ENCODE measurements at regions not wholly inside any gene's neighbourhood (a gene's known extent, or its start where the extent isn't known, plus 50 kb on each side); places are given as distances from the start of the nearest gene placed in this dataset.

- in situ Hi-C loops (cut with MboI; ENCODE audit: low sequenced_read_pairs, unreplicated experiment), result loop anchor here (25.0 kb wide), 1 partner anchor 1477 kb away; no protein-coding TSS in a partner anchor
- no peak for DNase-seq (ENCODE audit: low spot score)
- TF ChIP-seq CTCF (IDR thresholded peaks at IDR 0.05; ENCODE audit: borderline replicate concordance, control extremely low read depth, extremely low read depth, insufficient read depth, missing control alignments), result no peak
These were observed 581.4 kb downstream of the KCNA4 start for GRCh38 chr11:29435421-29435820.

DNA sequence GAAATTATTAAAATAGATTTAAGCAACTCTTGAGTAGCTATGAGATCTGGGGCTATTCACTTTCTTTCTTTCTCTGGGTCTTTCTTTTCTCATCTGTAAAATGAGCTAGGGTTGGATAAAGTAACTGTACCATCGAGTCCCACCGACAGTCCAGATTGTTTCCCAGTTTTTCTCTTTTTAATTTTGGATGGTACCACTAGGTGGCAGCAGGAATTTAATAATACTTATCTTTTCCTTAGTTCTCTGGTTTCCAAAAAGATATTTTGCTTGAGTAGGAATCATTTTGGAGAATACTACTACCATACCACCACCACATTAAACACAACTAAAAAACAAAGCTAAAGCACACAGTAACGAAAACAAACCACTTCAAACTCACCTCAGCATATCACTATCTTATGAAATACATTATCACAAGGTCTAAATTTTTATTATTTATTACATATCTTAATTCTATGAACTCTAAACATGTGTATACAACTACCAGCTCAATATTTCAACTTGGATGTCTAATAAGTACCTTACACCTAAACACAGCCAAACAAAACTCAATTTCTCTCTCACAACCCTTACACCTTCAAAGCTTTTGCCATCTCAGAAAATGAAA is 584.0 kb downstream of the KCNA4 start:
- DNase-seq (ENCODE audit: low spot score), result peak; percentile 22
- in situ Hi-C loops (cut with MboI; ENCODE audit: low sequenced_read_pairs, unreplicated experiment), result loop anchor here (25.0 kb wide), 1 partner anchor 1479 kb away; no protein-coding TSS in a partner anchor
- peak; percentile 22 for TF ChIP-seq CTCF (IDR thresholded peaks at IDR 0.05; ENCODE audit: borderline replicate concordance, control extremely low read depth, extremely low read depth, insufficient read depth, missing control alignments)

DNA sequence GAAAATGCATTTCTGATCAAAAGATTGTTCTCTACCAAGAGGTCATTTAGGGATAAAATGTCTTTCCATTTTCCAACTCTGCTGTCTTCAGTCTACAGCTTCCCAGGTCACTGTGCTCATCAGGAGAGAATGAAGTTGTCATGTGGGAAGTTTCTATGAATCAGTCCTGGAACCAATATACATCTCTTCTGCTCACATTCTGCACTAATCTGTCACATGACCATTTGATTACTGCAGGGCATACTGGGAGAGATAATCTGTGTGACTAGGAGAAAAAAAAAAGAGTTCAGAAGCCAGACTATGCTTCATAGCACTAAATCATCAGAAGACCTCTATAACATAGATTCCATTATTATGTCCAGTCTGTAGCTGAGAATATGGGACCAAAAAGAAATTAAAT is 611.5 kb downstream of the KCNA4 start:
- DNase-seq (ENCODE audit: low spot score), result no peak
- no peak for TF ChIP-seq CTCF (IDR thresholded peaks at IDR 0.05; ENCODE audit: borderline replicate concordance, control extremely low read depth, extremely low read depth, insufficient read depth, missing control alignments)
- in situ Hi-C loops (cut with MboI; ENCODE audit: low sequenced_read_pairs, unreplicated experiment), result no loop called here

DNA sequence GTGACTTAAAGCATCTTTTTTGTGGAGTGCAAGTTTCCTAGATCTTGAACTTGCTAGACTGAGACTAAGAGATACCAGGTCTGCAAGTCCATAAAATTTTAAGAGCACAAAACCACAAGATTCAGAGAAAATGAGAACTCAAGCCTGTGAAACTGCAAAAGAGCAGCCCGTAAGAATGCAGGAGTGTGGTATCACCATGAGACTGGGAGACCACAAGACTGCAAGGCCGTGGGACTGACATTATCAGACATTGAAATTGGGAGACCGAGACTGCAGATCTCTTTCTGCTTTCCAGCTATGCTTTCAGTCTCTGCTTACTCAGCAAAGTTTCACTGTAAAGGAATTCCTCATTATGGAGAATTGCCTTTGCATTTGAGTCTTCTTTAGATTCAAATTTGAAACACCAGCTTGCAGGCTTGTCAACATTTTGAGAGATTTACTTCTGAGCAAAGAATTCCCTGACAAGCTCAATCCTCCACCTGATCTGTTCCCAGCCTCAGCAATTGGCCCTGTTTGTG is 621.2 kb downstream of the KCNA4 start:
- no peak for TF ChIP-seq CTCF (IDR thresholded peaks at IDR 0.05; ENCODE audit: borderline replicate concordance, control extremely low read depth, extremely low read depth, insufficient read depth, missing control alignments)
- in situ Hi-C loops (cut with MboI; ENCODE audit: low sequenced_read_pairs, unreplicated experiment), result no loop called here
- DNase-seq (ENCODE audit: low spot score), result no peak

DNA sequence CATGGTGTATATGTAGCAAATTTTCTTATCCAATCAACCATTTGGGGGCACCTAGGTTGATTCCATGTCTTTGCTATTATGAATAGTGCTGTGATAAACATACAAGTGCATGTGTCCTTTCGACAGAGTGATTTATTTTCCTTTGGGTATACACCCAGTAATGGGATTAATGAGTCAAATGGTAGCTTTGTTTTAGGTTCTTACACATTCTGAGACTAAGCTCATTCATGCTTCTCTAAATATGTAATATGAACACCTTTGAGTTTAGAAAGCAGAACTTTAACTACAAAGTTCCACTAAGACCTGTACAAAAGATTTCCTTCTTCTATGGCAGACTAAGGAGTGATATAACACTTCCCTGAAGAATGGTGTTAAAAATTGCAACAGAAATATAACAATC is 627.0 kb downstream of the KCNA4 start:
- DNase-seq (ENCODE audit: low spot score), result no peak
- in situ Hi-C loops (cut with MboI; ENCODE audit: low sequenced_read_pairs, unreplicated experiment), result no loop called here
- TF ChIP-seq CTCF (IDR thresholded peaks at IDR 0.05; ENCODE audit: borderline replicate concordance, control extremely low read depth, extremely low read depth, insufficient read depth, missing control alignments), result no peak

GRCh38 chr11:29373725-29374124 is 643.1 kb downstream of the KCNA4 start:
- in situ Hi-C loops (cut with MboI; ENCODE audit: low sequenced_read_pairs, unreplicated experiment), result no loop called here
- DNase-seq (ENCODE audit: low spot score), result no peak
- TF ChIP-seq CTCF (IDR thresholded peaks at IDR 0.05; ENCODE audit: borderline replicate concordance, control extremely low read depth, extremely low read depth, insufficient read depth, missing control alignments), result no peak

Data from GM13976 (cell line).